ENCODE measurements at regions not wholly inside any gene's neighbourhood (a gene's known extent, or its start where the extent isn't known, plus 50 kb on each side); places are given as distances from the start of the nearest gene placed in this dataset.
A peak's percentile ranks its signal among the peaks of the same experiment; 100 is the strongest.

GRCh38 chr9:91496351-91496750 is 72.7 kb upstream of the NFIL3 start:
- H3K27me3 ChIP-seq, result no peaks in the 10 kb centered on the region
- WGBS, 2 donors, result 74 to 76% methylated on average over 7 of the region's 7 CpGs

GRCh38 chr9:91495450-91495849 is 71.8 kb upstream of the NFIL3 start:
- TF ChIP-seq, protein P1, sequence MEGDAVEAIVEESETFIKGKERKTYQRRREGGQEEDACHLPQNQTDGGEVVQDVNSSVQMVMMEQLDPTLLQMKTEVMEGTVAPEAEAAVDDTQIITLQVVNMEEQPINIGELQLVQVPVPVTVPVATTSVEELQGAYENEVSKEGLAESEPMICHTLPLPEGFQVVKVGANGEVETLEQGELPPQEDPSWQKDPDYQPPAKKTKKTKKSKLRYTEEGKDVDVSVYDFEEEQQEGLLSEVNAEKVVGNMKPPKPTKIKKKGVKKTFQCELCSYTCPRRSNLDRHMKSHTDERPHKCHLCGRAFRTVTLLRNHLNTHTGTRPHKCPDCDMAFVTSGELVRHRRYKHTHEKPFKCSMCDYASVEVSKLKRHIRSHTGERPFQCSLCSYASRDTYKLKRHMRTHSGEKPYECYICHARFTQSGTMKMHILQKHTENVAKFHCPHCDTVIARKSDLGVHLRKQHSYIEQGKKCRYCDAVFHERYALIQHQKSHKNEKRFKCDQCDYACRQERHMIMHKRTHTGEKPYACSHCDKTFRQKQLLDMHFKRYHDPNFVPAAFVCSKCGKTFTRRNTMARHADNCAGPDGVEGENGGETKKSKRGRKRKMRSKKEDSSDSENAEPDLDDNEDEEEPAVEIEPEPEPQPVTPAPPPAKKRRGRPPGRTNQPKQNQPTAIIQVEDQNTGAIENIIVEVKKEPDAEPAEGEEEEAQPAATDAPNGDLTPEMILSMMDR (IDR thresholded peaks at IDR 0.05), result no peak
- Histone ChIP-seq H3K27me3 (no peaks in the 10 kb centered on the region), H3K36me3 (no peaks in the 10 kb centered on the region), H3K4me1 (no peaks in the 10 kb centered on the region), H3K4me3 (no peak overlapping the region), H3K27ac (no peak overlapping the region), H3K9me3 (no peaks in the 10 kb centered on the region)
- WGBS, 2 donors, result 77 to 82% methylated on average over 4 of the region's 4 CpGs
- ATAC-seq, result peak in 2 of 4 donors; percentile 41 to 50
- no peak for FAIRE-seq
- DNase-seq, result no peak
- intact Hi-C loops (cut with DNase I), result no loop called here

More at GRCh38 chr9:91496351-91496750, 72.7 kb upstream of the NFIL3 start:
- FAIRE-seq (no peak), DNase-seq (no peak), ATAC-seq (no peak)
- no peaks in the 10 kb centered on the region for H3K9me3 ChIP-seq
- H3K27ac ChIP-seq, result no peak overlapping the region
- TF ChIP-seq, protein P1 (IDR thresholded peaks at IDR 0.05), result no peak
- intact Hi-C loops (cut with DNase I), result no loop called here
- H3K4me3 ChIP-seq, result no peak overlapping the region
- H3K4me1 ChIP-seq, result no peaks in the 10 kb centered on the region
- H3K36me3 ChIP-seq, result no peaks in the 10 kb centered on the region

DNA sequence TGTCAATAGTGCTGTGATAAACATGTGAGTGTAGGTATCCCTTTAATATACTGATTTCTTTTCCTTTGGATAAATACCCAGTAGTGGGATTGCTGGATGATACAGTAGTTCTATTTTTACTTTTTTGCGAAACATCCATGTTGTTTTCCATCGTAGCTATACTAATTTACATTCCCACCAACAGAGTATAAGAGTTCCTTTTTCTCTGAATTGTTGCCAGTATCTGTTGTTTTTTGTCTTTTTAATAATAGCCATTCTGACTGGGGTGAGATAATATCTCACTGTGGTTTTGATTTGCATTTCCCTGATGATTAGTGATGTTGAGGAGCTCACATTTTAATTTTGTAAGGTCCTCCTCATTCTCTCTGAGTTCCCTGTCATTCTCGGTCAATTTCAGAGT is 71.1 kb upstream of the NFIL3 start:
- 88 to 98% methylated on average over 3 of the region's 3 CpGs for WGBS, 2 donors
- FAIRE-seq (no peak), DNase-seq (no peak), ATAC-seq (no peak)
- intact Hi-C loops (cut with DNase I), result no loop called here
- TF ChIP-seq, protein P1 (IDR thresholded peaks at IDR 0.05), result no peak
- Histone ChIP-seq H3K36me3 (no peaks in the 10 kb centered on the region), H3K9me3 (no peaks in the 10 kb centered on the region), H3K27me3 (no peaks in the 10 kb centered on the region), H3K27ac (no peak overlapping the region), H3K4me1 (no peaks in the 10 kb centered on the region), H3K4me3 (no peak overlapping the region)

DNA sequence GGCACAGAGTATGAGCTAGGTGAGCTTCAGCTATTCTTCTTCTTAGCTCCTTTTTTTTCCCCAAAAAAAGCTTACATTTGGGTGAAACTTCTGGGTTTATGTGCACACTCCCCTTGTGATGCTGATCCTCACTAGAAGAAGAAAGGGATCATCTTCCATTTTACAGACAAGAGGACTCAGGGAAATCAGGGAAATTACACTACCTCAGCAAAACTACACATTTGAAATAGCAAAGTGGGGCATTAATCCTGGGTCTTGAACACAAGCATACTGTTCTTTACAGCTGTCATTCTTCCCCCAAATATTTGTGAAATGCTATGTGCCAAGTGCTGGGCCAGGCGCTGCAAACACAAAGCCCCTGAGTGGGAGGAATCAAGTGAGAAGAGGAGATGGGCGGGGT is 68.6 kb upstream of the NFIL3 start:
- no peak for DNase-seq
- no peak for FAIRE-seq
- 81 to 87% methylated on average over 2 of the region's 2 CpGs for WGBS, 2 donors
- no peak overlapping the region for H3K4me3 ChIP-seq
- TF ChIP-seq, protein P1 (IDR thresholded peaks at IDR 0.05), result no peak
- no peaks in the 10 kb centered on the region for H3K4me1 ChIP-seq
- intact Hi-C loops (cut with DNase I), result no loop called here
- no peaks in the 10 kb centered on the region for H3K36me3 ChIP-seq
- ATAC-seq, result no peak
- H3K27me3 ChIP-seq, result no peaks in the 10 kb centered on the region
- no peak overlapping the region for H3K27ac ChIP-seq
- no peaks in the 10 kb centered on the region for H3K9me3 ChIP-seq

DNA sequence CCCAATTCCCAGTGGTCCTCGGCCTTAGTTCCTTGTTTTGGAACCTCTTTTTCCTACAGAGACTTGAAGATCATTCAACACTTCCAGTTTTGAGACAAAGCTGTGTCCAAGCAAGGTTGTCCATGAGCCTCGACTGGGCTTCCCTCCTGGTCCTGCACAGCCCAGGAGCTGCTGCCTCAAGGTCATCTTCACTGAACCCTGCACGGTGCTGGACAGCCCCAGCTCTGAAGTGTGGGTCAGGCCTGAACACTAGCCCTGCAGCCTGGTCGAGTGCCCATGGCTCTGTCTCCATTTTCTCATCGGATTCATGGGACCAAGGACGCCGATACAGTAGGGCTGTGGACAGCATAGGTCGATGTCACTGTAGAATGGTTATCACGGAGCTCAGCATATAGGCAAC is 68.0 kb upstream of the NFIL3 start:
- no peak for FAIRE-seq
- H3K4me3 ChIP-seq, result no peak overlapping the region
- DNase-seq, result no peak
- WGBS, 2 donors, result 76 to 77% methylated on average over 9 of the region's 9 CpGs
- no peak for ATAC-seq
- no peaks in the 10 kb centered on the region for H3K4me1 ChIP-seq
- H3K9me3 ChIP-seq, result no peaks in the 10 kb centered on the region
- intact Hi-C loops (cut with DNase I), result no loop called here
- no peaks in the 10 kb centered on the region for H3K36me3 ChIP-seq
- H3K27ac ChIP-seq, result no peak overlapping the region
- no peaks in the 10 kb centered on the region for H3K27me3 ChIP-seq
- TF ChIP-seq, protein P1 (IDR thresholded peaks at IDR 0.05), result no peak

Measured in pancreas (tissue), 10 donors.